ENCODE measurements at regions not wholly inside any gene's neighbourhood (a gene's known extent, or its start where the extent isn't known, plus 50 kb on each side); places are given as distances from the start of the nearest gene placed in this dataset.
"Not testable (repeated sequence)": the region's sequence is repeated elsewhere in the genome, so short reads cannot be mapped to it uniquely, and the experiment has no call there.

- DNase-seq = no peak
These were observed 62.3 kb upstream of the PAGE3 start for GRCh38 chrX:55326985-55327384.

DNA sequence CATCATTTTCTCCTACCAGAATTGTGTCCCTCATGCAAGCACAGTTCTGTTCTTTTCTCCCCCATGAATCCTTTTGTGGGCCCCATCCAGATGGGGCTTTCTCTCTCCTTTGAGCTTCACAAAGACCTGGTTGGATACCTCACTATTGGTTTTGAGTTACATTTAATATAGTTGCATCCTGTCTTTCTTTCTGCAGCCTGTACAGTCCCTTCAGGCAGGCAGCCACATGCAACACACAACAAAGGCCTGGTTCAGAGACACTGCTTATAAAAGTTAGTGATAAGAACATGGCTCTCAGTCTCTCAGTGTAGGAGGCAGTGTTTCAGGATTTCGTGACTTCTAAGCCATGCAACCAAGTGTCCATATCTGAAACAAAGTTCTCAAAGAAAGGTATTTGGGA is 70.6 kb upstream of the PAGE3 start:
- DNase-seq = no peak

- DNase-seq = no peak
These were observed 71.5 kb upstream of the PAGE3 start for GRCh38 chrX:55336176-55336575.

- DNase-seq = no peak
These were observed 76.2 kb upstream of the PAGE3 start for GRCh38 chrX:55340896-55341433.

DNA sequence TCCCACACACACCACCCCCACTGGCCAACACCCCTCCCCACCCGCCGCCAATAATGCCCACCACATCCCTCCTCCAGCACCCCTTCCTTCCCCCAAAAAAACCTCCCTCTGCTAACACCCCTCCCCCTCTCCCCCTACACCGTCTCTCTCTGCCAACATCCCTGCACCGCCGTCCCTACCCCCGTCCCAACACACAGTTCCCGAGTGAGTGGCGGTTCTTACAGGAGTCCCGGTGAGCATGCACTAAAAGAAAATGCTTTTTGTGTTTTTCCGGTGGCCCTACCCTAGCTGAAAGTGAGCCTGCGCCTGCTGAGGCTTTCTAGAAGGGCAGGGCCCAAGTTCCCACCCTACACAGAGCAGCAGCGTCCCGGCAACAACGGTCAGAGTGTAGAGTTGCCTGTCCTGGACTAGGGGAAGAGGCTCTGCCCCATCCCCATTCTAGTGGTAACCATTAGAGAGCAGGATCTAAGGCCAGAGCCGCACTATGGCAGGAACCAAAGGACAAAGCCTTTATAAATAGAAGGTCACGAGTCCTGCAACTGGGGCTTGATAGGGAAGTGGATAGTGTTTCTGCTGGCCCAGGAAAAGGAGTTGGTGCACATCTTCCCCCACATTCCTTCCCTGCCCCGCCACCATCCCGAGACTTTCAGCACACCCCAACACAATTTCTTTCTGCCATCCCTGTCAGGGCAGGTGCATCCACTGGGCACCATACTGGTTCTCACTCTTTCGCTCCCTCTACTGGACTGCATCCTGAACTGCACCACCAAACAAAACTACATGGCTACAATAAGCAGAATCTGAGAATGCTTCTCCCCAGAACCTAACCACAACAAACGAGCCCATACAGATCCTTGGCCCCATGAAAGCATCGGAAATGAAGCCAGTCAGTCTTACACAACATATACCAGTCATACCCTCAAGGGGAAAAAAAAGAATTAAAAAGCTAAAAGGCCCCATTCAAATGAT is 78.1 kb upstream of the PAGE3 start:
- DNase-seq = peak; percentile 50

- no peak for DNase-seq
These were observed 91.9 kb upstream of the PAGE3 start for GRCh38 chrX:55356609-55357008.

DNA sequence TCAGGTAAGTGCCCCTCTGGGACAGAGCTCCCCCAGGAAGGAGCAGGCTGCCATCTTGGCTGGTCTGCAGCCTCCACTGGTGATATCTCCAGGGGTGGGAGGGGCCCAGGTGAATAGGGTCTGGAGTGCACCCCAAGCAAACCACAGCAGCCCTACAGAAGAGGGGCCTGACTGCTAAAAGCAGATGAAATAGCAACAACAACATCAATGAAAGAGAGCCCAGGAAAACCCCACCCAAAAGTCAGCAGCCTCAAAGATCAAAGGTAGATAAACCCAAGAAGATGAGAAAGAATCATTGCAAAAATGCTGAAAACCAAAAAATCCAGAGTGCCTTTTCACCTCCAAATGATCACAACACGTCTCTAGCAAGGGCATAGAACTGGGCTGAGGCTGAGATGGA is 92.5 kb upstream of the PAGE3 start:
- no peak for DNase-seq

- no peak for DNase-seq
These were observed 72.5 kb upstream of the MAGEH1 start for GRCh38 chrX:55379396-55379795.

DNA sequence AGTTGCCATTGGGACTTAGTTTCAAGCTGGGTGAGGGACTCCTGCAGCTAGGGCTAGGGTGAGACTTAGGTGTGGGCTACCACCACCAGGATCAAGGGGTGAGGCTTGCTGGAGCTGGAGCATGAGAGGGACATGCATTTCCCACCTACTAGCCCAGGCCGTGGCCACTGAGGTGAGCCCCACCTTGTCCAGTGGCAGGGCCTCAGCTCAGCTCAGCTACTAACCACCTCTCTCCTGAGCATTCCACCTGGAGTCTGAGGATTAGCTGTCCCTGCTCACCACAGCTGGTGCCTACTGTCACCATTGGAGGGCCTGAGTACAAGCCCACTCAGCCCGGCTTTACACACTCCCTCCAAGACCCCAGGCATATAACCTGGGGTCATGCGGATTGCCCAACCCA is 62.6 kb upstream of the MAGEH1 start:
- no peak for DNase-seq

DNA sequence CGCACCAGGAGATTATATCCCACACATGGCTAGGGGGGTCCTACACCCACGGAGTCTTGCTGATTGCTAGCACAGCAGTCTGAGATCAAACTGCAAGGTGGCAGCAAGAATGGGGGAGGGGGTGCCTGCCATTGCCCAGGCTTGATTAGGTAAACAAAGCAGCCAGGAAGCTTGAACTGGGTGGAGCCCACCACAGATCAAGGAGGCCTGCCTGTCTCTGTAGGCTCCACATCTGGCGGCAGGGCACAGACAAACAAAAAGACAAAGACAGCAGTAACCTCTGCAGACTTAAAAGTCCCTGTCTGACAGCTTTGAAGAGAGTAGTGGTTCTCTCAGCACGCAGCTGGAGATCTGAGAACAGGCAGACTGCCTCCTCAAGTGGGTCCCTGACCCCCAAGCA is 55.1 kb upstream of the MAGEH1 start:
- not testable (repeated sequence) for DNase-seq

Measured in hematopoietic multipotent progenitor cell treated with erythropoietin and hydrocortisone succinate and interleukin-3 and kit ligand, for 4 days (in vitro differentiated cells).